ENCODE measurements at regions not wholly inside any gene's neighbourhood (a gene's known extent, or its start where the extent isn't known, plus 50 kb on each side); places are given as distances from the start of the nearest gene placed in this dataset.

DNA sequence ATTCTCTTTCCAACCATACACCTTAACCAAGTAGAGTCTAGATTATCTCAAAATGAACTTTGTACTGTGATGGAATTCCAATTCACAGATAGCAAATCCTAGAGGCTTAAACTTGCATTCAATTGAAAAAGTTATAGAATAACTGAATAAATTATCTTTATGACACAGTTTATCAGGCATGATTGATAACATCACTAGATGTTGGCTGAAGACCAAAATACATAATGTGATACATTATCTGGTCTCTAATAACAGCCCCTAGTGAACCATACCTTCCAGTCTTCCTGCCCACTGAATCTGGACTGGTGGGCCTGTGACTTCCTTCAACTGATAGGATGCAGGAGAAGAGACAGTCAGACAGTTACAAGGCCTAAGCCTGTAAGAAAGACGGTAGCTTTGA, 165.2 kb upstream of the CMC1 start:
- TF ChIP-seq, protein P1, sequence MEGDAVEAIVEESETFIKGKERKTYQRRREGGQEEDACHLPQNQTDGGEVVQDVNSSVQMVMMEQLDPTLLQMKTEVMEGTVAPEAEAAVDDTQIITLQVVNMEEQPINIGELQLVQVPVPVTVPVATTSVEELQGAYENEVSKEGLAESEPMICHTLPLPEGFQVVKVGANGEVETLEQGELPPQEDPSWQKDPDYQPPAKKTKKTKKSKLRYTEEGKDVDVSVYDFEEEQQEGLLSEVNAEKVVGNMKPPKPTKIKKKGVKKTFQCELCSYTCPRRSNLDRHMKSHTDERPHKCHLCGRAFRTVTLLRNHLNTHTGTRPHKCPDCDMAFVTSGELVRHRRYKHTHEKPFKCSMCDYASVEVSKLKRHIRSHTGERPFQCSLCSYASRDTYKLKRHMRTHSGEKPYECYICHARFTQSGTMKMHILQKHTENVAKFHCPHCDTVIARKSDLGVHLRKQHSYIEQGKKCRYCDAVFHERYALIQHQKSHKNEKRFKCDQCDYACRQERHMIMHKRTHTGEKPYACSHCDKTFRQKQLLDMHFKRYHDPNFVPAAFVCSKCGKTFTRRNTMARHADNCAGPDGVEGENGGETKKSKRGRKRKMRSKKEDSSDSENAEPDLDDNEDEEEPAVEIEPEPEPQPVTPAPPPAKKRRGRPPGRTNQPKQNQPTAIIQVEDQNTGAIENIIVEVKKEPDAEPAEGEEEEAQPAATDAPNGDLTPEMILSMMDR (IDR thresholded peaks at IDR 0.05): no peak
- H3K4me1 Mint-ChIP-seq: no peaks in the 10 kb centered on the region
- H3K27me3 ChIP-seq (ENCODE audit: control insufficient read depth in 2 of 2, insufficient read depth in 2 of 2, low read length in 2 of 2): no peaks in the 10 kb centered on the region
- peaks cover 0 to 2% (median 0%) of the 10 kb centered on the region in 7 donors for H3K9me3 Mint-ChIP-seq
- intact Hi-C loops (cut with micrococcal nuclease): no loop called here
- H3K9ac ChIP-seq (ENCODE audit: insufficient read depth, low read length, poor library complexity, severe bottlenecking): no peak overlapping the region
- no peaks in the 10 kb centered on the region for H4K20me1 ChIP-seq (ENCODE audit: insufficient read depth, low read length)
- peaks cover 0 to 2% (median 1%) of the 10 kb centered on the region in 3 donors for H3K27me3 Mint-ChIP-seq (ENCODE audit: low read depth in 3 of 3)
- 100% methylated on average over 1 of the region's 1 CpG for WGBS (ENCODE audit: insufficient coverage)
- no peak for DNase-seq
- H3K79me2 ChIP-seq (ENCODE audit: insufficient read depth, low read length): no peaks in the 10 kb centered on the region
- no peak overlapping the region for H3K4me3 ChIP-seq (replicated peaks in 1 of 3; ENCODE audit: low read depth in 2 of 3, low read length in 3 of 3)
- H3K4me1 ChIP-seq (ENCODE audit: control insufficient read depth in 1 of 2, insufficient read depth in 2 of 2, low read length in 2 of 2): no peaks in the 10 kb centered on the region
- no peaks in the 10 kb centered on the region for H3K9me3 ChIP-seq (replicated peaks in 1 of 2; ENCODE audit: control insufficient read depth in 1 of 2, insufficient read depth in 1 of 2, low read length in 2 of 2)
- H3K36me3 ChIP-seq (replicated peaks in 1 of 2; ENCODE audit: control insufficient read depth in 1 of 2, insufficient read depth in 2 of 2, low read length in 2 of 2): no peaks in the 10 kb centered on the region
- no peaks in the 10 kb centered on the region for H3K36me3 Mint-ChIP-seq
- H3K27ac Mint-ChIP-seq: no peak overlapping the region
- no peak overlapping the region for H3K4me3 Mint-ChIP-seq
- no peak overlapping the region for H2AFZ ChIP-seq (ENCODE audit: insufficient read depth, low read depth, low read length, poor library complexity, severe bottlenecking)
- no peak overlapping the region for H3K27ac ChIP-seq (ENCODE audit: low read depth in 1 of 2, low read length in 2 of 2)
- no peak overlapping the region for H3K4me2 ChIP-seq (replicated peaks; ENCODE audit: extremely low read depth, low read length, poor library complexity, severe bottlenecking)

DNA sequence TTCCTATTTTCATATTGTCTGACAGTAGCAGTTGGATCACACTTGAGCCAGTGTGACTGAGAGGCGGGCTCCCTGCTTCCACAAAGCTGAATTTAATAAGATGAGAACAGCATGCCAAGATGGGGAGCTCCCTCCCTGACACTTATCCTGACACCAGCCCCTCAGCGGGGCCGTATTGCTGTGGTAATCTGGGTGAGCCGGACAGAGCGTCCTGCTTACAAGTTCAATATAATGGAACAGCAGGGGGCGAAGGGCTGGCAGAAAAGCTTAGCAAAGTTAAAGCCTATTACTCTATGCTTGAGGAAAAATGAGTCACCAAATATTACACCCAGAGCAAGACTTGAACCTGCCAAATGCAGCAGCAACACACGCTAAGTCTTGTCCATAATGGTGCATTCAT, 163.8 kb upstream of the CMC1 start:
- intact Hi-C loops (cut with micrococcal nuclease): no loop called here
- H2AFZ ChIP-seq (ENCODE audit: insufficient read depth, low read depth, low read length, poor library complexity, severe bottlenecking): no peak overlapping the region

More for the DNA sequence above, 163.8 kb upstream of the CMC1 start:
- DNase-seq: no peak
- H3K27ac ChIP-seq (ENCODE audit: low read depth in 1 of 2, low read length in 2 of 2): no peak overlapping the region
- no peaks in the 10 kb centered on the region for H3K4me1 ChIP-seq (ENCODE audit: control insufficient read depth in 1 of 2, insufficient read depth in 2 of 2, low read length in 2 of 2)
- H3K79me2 ChIP-seq (ENCODE audit: insufficient read depth, low read length): no peaks in the 10 kb centered on the region
- Mint-ChIP-seq H3K4me3 (no peak overlapping the region), H3K27ac (no peak overlapping the region), H3K27me3 (ENCODE audit: low read depth in 3 of 3) (peaks cover 0 to 2% (median 1%) of the 10 kb centered on the region in 3 donors), H3K9me3 (peaks cover 0 to 2% (median 0%) of the 10 kb centered on the region in 7 donors), H3K36me3 (no peaks in the 10 kb centered on the region), H3K4me1 (no peaks in the 10 kb centered on the region)
- H3K4me2 ChIP-seq (replicated peaks; ENCODE audit: extremely low read depth, low read length, poor library complexity, severe bottlenecking): no peak overlapping the region
- H3K27me3 ChIP-seq (ENCODE audit: control insufficient read depth in 2 of 2, insufficient read depth in 2 of 2, low read length in 2 of 2): no peaks in the 10 kb centered on the region
- TF ChIP-seq, protein P1 (IDR thresholded peaks at IDR 0.05): no peak
- no peak overlapping the region for H3K9ac ChIP-seq (ENCODE audit: insufficient read depth, low read length, poor library complexity, severe bottlenecking)
- no peak overlapping the region for H3K4me3 ChIP-seq (replicated peaks in 1 of 3; ENCODE audit: low read depth in 2 of 3, low read length in 3 of 3)
- WGBS (ENCODE audit: insufficient coverage): 100% methylated on average over 3 of the region's 7 CpGs
- no peaks in the 10 kb centered on the region for H3K9me3 ChIP-seq (replicated peaks in 1 of 2; ENCODE audit: control insufficient read depth in 1 of 2, insufficient read depth in 1 of 2, low read length in 2 of 2)
- no peaks in the 10 kb centered on the region for H3K36me3 ChIP-seq (replicated peaks in 1 of 2; ENCODE audit: control insufficient read depth in 1 of 2, insufficient read depth in 2 of 2, low read length in 2 of 2)
- no peaks in the 10 kb centered on the region for H4K20me1 ChIP-seq (ENCODE audit: insufficient read depth, low read length)
